GM23338 (cell line): ENCODE measurements at regions not wholly inside any gene's neighbourhood (a gene's known extent, or its start where the extent isn't known, plus 50 kb on each side); places are given as distances from the start of the nearest gene placed in this dataset.

ENCODE experiments used
- CREB1 ChIP-seq: fragments of 250-450 bp; sonication (Bioruptor Pico); IDR thresholded peaks from 2 replicates; pipeline ENCODE4 v1.5.0; 2020; ENCODE audit warnings: low read depth, mild to moderate bottlenecking, moderate library complexity
- EZH2 ChIP-seq: fragments of 200-600 bp; sonication (generic); IDR thresholded peaks from one replicate; pipeline ENCODE4 v1.8.0; 2017; ENCODE audit warnings: antibody characterized with exemption, mild to moderate bottlenecking, low read depth; ENCODE audit not compliant: unreplicated experiment
- EZH2phosphoT487 ChIP-seq: fragments of 200-600 bp; sonication (generic); IDR thresholded peaks from one replicate; pipeline ENCODE4 v1.8.1; 2018; ENCODE audit warnings: antibody characterized with exemption; ENCODE audit not compliant: unreplicated experiment
- JUNB ChIP-seq: IDR thresholded peaks from one replicate; pipeline ENCODE4 v1.6.1; 2016; ENCODE audit warnings: antibody characterized with exemption; ENCODE audit not compliant: unreplicated experiment
- NANOG ChIP-seq: IDR thresholded peaks from 2 replicates; pipeline ENCODE4 v1.6.1; 2016; ENCODE audit warnings: antibody characterized with exemption, borderline replicate concordance
- POLR2AphosphoS5 ChIP-seq: IDR thresholded peaks from 2 replicates; pipeline ENCODE4 v1.6.1; 2016; ENCODE audit warnings: antibody characterized with exemption, low read depth
- STAT1 ChIP-seq: IDR thresholded peaks from one replicate; pipeline ENCODE4 v1.6.1; 2016; ENCODE audit warnings: antibody characterized with exemption; ENCODE audit not compliant: unreplicated experiment
- ZNF114 ChIP-seq: fragments of 250-450 bp; sonication (Bioruptor Pico); IDR thresholded peaks from 2 replicates; pipeline ENCODE4 v1.5.0; 2020; ENCODE audit warnings: mild to moderate bottlenecking, moderate library complexity
- ZNF331 ChIP-seq: fragments of 250-450 bp; sonication (Bioruptor Pico); IDR thresholded peaks from 2 replicates; pipeline ENCODE4 v1.5.0; 2020; ENCODE audit warnings: low read depth, mild to moderate bottlenecking, moderate library complexity
- TF ChIP-seq, protein P1 (sequence below), 2 experiments: fragments of 200-600 bp in 1 of 2; sonication (generic) in 1 of 2; conservative IDR thresholded peaks; 2 replicates each; pipeline versions ENCODE4 v1.5.1 to v1.6.1; 2016 to 2017; ENCODE audit warnings: antibody characterized with exemption in 2 of 2, low read depth in 2 of 2, mild to moderate bottlenecking in 2 of 2, moderate library complexity in 1 of 2
- TF ChIP-seq, protein P2 (sequence below): IDR thresholded peaks from one replicate; pipeline ENCODE4 v1.6.1; 2018; ENCODE audit warnings: antibody characterized with exemption; ENCODE audit not compliant: unreplicated experiment
- TF ChIP-seq, protein P3 (sequence below): IDR thresholded peaks from 2 replicates; pipeline ENCODE4 v1.6.1; 2016; ENCODE audit warnings: antibody characterized with exemption

DNA sequence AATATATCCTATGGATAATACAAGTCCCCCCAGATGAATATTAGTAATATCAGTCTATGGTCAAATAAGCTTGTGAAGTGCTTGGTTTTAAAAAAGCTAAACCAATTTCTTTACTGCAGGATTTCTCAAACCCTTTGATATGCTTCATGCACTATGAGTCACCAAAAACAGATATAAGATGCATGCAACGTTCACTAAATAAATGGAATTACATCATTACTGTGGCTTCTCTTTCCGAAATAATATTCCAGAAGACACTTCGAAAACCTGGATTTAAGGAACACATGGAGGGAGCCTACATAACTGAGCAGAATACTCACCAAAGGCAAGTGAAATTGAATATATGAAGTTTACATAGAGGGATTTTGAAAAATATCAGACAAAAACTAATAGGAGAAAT, 126.3 kb upstream of the ABI3BP start:
- TF ChIP-seq EZH2phosphoT487 (no peak), POLR2AphosphoS5 (no peak), ZNF114 (CRISPR knock-in tag) (no peak), EZH2 (no peak), CREB1 (no peak), NANOG (no peak), ZNF331 (CRISPR knock-in tag) (no peak), JUNB (no peak), STAT1 (no peak)
- TF ChIP-seq, protein P1, sequence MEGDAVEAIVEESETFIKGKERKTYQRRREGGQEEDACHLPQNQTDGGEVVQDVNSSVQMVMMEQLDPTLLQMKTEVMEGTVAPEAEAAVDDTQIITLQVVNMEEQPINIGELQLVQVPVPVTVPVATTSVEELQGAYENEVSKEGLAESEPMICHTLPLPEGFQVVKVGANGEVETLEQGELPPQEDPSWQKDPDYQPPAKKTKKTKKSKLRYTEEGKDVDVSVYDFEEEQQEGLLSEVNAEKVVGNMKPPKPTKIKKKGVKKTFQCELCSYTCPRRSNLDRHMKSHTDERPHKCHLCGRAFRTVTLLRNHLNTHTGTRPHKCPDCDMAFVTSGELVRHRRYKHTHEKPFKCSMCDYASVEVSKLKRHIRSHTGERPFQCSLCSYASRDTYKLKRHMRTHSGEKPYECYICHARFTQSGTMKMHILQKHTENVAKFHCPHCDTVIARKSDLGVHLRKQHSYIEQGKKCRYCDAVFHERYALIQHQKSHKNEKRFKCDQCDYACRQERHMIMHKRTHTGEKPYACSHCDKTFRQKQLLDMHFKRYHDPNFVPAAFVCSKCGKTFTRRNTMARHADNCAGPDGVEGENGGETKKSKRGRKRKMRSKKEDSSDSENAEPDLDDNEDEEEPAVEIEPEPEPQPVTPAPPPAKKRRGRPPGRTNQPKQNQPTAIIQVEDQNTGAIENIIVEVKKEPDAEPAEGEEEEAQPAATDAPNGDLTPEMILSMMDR (conservative IDR thresholded peaks at IDR 0.05; ENCODE audit: low read depth in 2 of 2): no peak
- TF ChIP-seq, protein P2, sequence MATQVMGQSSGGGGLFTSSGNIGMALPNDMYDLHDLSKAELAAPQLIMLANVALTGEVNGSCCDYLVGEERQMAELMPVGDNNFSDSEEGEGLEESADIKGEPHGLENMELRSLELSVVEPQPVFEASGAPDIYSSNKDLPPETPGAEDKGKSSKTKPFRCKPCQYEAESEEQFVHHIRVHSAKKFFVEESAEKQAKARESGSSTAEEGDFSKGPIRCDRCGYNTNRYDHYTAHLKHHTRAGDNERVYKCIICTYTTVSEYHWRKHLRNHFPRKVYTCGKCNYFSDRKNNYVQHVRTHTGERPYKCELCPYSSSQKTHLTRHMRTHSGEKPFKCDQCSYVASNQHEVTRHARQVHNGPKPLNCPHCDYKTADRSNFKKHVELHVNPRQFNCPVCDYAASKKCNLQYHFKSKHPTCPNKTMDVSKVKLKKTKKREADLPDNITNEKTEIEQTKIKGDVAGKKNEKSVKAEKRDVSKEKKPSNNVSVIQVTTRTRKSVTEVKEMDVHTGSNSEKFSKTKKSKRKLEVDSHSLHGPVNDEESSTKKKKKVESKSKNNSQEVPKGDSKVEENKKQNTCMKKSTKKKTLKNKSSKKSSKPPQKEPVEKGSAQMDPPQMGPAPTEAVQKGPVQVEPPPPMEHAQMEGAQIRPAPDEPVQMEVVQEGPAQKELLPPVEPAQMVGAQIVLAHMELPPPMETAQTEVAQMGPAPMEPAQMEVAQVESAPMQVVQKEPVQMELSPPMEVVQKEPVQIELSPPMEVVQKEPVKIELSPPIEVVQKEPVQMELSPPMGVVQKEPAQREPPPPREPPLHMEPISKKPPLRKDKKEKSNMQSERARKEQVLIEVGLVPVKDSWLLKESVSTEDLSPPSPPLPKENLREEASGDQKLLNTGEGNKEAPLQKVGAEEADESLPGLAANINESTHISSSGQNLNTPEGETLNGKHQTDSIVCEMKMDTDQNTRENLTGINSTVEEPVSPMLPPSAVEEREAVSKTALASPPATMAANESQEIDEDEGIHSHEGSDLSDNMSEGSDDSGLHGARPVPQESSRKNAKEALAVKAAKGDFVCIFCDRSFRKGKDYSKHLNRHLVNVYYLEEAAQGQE: no peak
- TF ChIP-seq, protein P3, sequence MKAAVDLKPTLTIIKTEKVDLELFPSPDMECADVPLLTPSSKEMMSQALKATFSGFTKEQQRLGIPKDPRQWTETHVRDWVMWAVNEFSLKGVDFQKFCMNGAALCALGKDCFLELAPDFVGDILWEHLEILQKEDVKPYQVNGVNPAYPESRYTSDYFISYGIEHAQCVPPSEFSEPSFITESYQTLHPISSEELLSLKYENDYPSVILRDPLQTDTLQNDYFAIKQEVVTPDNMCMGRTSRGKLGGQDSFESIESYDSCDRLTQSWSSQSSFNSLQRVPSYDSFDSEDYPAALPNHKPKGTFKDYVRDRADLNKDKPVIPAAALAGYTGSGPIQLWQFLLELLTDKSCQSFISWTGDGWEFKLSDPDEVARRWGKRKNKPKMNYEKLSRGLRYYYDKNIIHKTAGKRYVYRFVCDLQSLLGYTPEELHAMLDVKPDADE: no peak
